Colonic mucosa (tissue), 4 donors: ENCODE measurements at regions not wholly inside any gene's neighbourhood (a gene's known extent, or its start where the extent isn't known, plus 50 kb on each side); places are given as distances from the start of the nearest gene placed in this dataset.

Experiments
- DNase-seq: peaks from one replicate; pipeline ENCODE4 v3.0.0-alpha.2; 2020
- H3K27ac ChIP-seq: fragments of 200-600 bp; one replicate; pipeline ENCODE4 v1.8.0; 2021
- H3K27me3 ChIP-seq: fragments of 200-600 bp; one replicate; pipeline ENCODE4 v1.8.0; 2021
- H3K36me3 ChIP-seq: fragments of 200-600 bp; one replicate; pipeline ENCODE4 v1.8.0; 2021
- H3K4me1 ChIP-seq: fragments of 200-600 bp; one replicate; pipeline ENCODE4 v1.8.0; 2021; ENCODE audit warnings: mild to moderate bottlenecking
- H3K4me3 ChIP-seq: fragments of 200-600 bp; one replicate; pipeline ENCODE4 v1.8.0; 2021
- H3K9ac ChIP-seq, 2 donors: one replicate each; pipeline ENCODE4 v1.7.0; 2013; ENCODE audit warnings: control low read depth in 2 of 2, low read depth in 2 of 2, low read length in 2 of 2
- H3K9me3 ChIP-seq: fragments of 200-600 bp; one replicate; pipeline ENCODE4 v1.8.0; 2021
- CTCF ChIP-seq: fragments of 200-600 bp; IDR thresholded peaks from one replicate; pipeline ENCODE4 v1.8.0; 2022; ENCODE audit warnings: antibody characterized with exemption, mild to moderate bottlenecking
- intact Hi-C: fragments of 100-400 bp; cut with DNase I; formaldehyde crosslinking; loops from one replicate; pipeline ENCODE4 v1.14.1; 2022
- donor health status: healthy.
- donor health status: DM: no; HTN: no; CAD: no.
- donor health status: DM: no; HTN: no; CAD: no.

- Histone ChIP-seq H3K36me3 (no peaks in the 10 kb centered on the region), H3K4me3 (no peak overlapping the region), H3K4me1 (no peaks in the 10 kb centered on the region), H3K27me3 (no peaks in the 10 kb centered on the region), H3K27ac (no peak overlapping the region), H3K9me3 (no peaks in the 10 kb centered on the region), H3K9ac (no peak overlapping the region)
- DNase-seq = no peak
- no peak for TF ChIP-seq CTCF
- intact Hi-C loops = no loop called here
Observed at GRCh38 chr6:102902471-102902870, 1509.0 kb downstream of the GRIK2 start.

- Histone ChIP-seq H3K27ac (no peak overlapping the region), H3K27me3 (no peaks in the 10 kb centered on the region), H3K36me3 (no peaks in the 10 kb centered on the region), H3K4me1 (no peaks in the 10 kb centered on the region), H3K9ac (no peak overlapping the region), H3K9me3 (no peaks in the 10 kb centered on the region), H3K4me3 (no peak overlapping the region)
- no peak for DNase-seq
- TF ChIP-seq CTCF = no peak
- intact Hi-C loops = no loop called here
Observed at GRCh38 chr6:102895683-102896082, 1502.2 kb downstream of the GRIK2 start.

- H3K9ac ChIP-seq = no peak overlapping the region
- no peak for DNase-seq
- H3K27me3 ChIP-seq = no peaks in the 10 kb centered on the region
- H3K27ac ChIP-seq = no peak overlapping the region
- H3K4me1 ChIP-seq = no peaks in the 10 kb centered on the region
- intact Hi-C loops = no loop called here
- H3K9me3 ChIP-seq = no peaks in the 10 kb centered on the region
- no peaks in the 10 kb centered on the region for H3K36me3 ChIP-seq
- TF ChIP-seq CTCF = no peak
- no peak overlapping the region for H3K4me3 ChIP-seq
Observed at GRCh38 chr6:102885165-102885564, 1491.7 kb downstream of the GRIK2 start.

- intact Hi-C loops = no loop called here
- Histone ChIP-seq H3K9ac (no peak overlapping the region), H3K27me3 (no peaks in the 10 kb centered on the region), H3K4me1 (no peaks in the 10 kb centered on the region), H3K9me3 (no peaks in the 10 kb centered on the region), H3K36me3 (no peaks in the 10 kb centered on the region), H3K4me3 (no peak overlapping the region), H3K27ac (no peak overlapping the region)
- TF ChIP-seq CTCF = no peak
- DNase-seq = no peak
Observed at GRCh38 chr6:102853249-102853955, 1459.9 kb downstream of the GRIK2 start.

GRCh38 chr6:102848796-102849195 lies 1455.3 kb downstream of the GRIK2 start:
- no peaks in the 10 kb centered on the region for H3K4me1 ChIP-seq
- no peak for DNase-seq
- H3K36me3 ChIP-seq = no peaks in the 10 kb centered on the region
- no peaks in the 10 kb centered on the region for H3K9me3 ChIP-seq
- intact Hi-C loops = no loop called here
- no peak overlapping the region for H3K9ac ChIP-seq
- no peaks in the 10 kb centered on the region for H3K27me3 ChIP-seq
- no peak overlapping the region for H3K27ac ChIP-seq
- H3K4me3 ChIP-seq = no peak overlapping the region
- no peak for TF ChIP-seq CTCF
